ENCODE measurements at regions not wholly inside any gene's neighbourhood (a gene's known extent, or its start where the extent isn't known, plus 50 kb on each side); places are given as distances from the start of the nearest gene placed in this dataset.

DNA sequence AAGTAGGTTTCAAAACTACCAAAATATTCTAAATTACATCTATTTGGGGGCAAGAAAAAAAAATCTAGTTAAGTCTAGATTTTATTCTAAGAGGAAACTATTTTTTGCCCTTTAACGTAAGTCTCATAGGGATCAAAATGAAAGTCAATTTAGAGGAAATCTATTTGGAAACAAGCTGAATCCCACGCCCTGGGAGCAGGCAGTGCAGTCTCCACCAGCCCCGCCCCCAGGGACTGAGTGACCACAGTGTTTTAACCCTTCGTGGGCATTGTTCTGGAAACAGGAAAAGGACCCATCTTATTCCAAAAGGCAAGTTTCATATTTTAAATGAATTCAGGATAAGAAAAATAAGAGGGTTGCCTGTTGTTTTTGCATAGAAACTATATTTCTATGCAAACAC lies 209.7 kb downstream of the SPRY2 start:
- TF ChIP-seq, protein P1, sequence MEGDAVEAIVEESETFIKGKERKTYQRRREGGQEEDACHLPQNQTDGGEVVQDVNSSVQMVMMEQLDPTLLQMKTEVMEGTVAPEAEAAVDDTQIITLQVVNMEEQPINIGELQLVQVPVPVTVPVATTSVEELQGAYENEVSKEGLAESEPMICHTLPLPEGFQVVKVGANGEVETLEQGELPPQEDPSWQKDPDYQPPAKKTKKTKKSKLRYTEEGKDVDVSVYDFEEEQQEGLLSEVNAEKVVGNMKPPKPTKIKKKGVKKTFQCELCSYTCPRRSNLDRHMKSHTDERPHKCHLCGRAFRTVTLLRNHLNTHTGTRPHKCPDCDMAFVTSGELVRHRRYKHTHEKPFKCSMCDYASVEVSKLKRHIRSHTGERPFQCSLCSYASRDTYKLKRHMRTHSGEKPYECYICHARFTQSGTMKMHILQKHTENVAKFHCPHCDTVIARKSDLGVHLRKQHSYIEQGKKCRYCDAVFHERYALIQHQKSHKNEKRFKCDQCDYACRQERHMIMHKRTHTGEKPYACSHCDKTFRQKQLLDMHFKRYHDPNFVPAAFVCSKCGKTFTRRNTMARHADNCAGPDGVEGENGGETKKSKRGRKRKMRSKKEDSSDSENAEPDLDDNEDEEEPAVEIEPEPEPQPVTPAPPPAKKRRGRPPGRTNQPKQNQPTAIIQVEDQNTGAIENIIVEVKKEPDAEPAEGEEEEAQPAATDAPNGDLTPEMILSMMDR (conservative IDR thresholded peaks at IDR 0.05): no peak
- no peak for TF ChIP-seq EZH2 (IDR thresholded peaks at IDR 0.05; ENCODE audit: low read depth)
